Stimulated activated CD4-positive, alpha-beta T cell treated with anti-CD3 and anti-CD28 coated beads, Interleukin-12 subunit alpha, Interleukin-12 subunit beta, amount 100 ng/mL, for 48 hours (primary cell): ENCODE measurements at regions not wholly inside any gene's neighbourhood (a gene's known extent, or its start where the extent isn't known, plus 50 kb on each side); places are given as distances from the start of the nearest gene placed in this dataset.
"Not testable (repeated sequence)": the region's sequence is repeated elsewhere in the genome, so short reads cannot be mapped to it uniquely, and the experiment has no call there.

Experiments
- DNase-seq, 3 donors: peaks; one replicate each; pipeline ENCODE4 v3.0.0-alpha.2; 2020; ENCODE audit warnings: low read depth in 2 of 3, low spot score in 1 of 3

GRCh38 chr10:118914629-118915028 lies 114.9 kb upstream of the NANOS1 start:
- DNase-seq: no peak

- no peak for DNase-seq
Measured at GRCh38 chr10:118915161-118915560, 114.4 kb upstream of the NANOS1 start.

GRCh38 chr10:118916777-118917176 lies 112.7 kb upstream of the NANOS1 start:
- no peak for DNase-seq

- no peak for DNase-seq
Measured at GRCh38 chr10:118917701-118918100, 111.8 kb upstream of the NANOS1 start.

- DNase-seq: no peak
Measured at GRCh38 chr10:118918116-118918515, 111.4 kb upstream of the NANOS1 start.

- DNase-seq: no peak
Measured at GRCh38 chr10:118918587-118918986, 110.9 kb upstream of the NANOS1 start.

GRCh38 chr10:118920206-118920605 lies 109.3 kb upstream of the NANOS1 start:
- DNase-seq: no peak

GRCh38 chr10:118922226-118922625 lies 107.3 kb upstream of the NANOS1 start:
- no peak for DNase-seq

GRCh38 chr10:118922972-118923371 lies 106.5 kb upstream of the NANOS1 start:
- no peak for DNase-seq

- no peak for DNase-seq
Measured at GRCh38 chr10:118924493-118924892, 105.0 kb upstream of the NANOS1 start.

- no peak for DNase-seq
Measured at GRCh38 chr10:118925404-118926071, 104.0 kb upstream of the NANOS1 start.

GRCh38 chr10:118926072-118926417 lies 103.5 kb upstream of the NANOS1 start:
- no peak for DNase-seq

- no peak for DNase-seq
Measured at GRCh38 chr10:118926441-118926840, 103.1 kb upstream of the NANOS1 start.

- no peak for DNase-seq
Measured at GRCh38 chr10:118926903-118927302, 102.6 kb upstream of the NANOS1 start.

GRCh38 chr10:118927321-118927720 lies 102.2 kb upstream of the NANOS1 start:
- DNase-seq: no peak

- DNase-seq: no peak
Measured at GRCh38 chr10:118930614-118931013, 98.9 kb upstream of the NANOS1 start.

- no peak for DNase-seq
Measured at GRCh38 chr10:118931436-118931835, 98.1 kb upstream of the NANOS1 start.

- DNase-seq: not testable (repeated sequence)
Measured at GRCh38 chr10:118932154-118932553, 97.4 kb upstream of the NANOS1 start.

- no peak for DNase-seq
Measured at GRCh38 chr10:118937226-118937625, 92.3 kb upstream of the NANOS1 start.

GRCh38 chr10:118939211-118940007 lies 90.1 kb upstream of the NANOS1 start:
- DNase-seq: no peak

- no peak for DNase-seq
Measured at GRCh38 chr10:118940386-118940785, 89.1 kb upstream of the NANOS1 start.

- no peak for DNase-seq
Measured at GRCh38 chr10:118943253-118943652, 86.3 kb upstream of the NANOS1 start.
